ENCODE measurements at regions not wholly inside any gene's neighbourhood (a gene's known extent, or its start where the extent isn't known, plus 50 kb on each side); places are given as distances from the start of the nearest gene placed in this dataset.

DNA sequence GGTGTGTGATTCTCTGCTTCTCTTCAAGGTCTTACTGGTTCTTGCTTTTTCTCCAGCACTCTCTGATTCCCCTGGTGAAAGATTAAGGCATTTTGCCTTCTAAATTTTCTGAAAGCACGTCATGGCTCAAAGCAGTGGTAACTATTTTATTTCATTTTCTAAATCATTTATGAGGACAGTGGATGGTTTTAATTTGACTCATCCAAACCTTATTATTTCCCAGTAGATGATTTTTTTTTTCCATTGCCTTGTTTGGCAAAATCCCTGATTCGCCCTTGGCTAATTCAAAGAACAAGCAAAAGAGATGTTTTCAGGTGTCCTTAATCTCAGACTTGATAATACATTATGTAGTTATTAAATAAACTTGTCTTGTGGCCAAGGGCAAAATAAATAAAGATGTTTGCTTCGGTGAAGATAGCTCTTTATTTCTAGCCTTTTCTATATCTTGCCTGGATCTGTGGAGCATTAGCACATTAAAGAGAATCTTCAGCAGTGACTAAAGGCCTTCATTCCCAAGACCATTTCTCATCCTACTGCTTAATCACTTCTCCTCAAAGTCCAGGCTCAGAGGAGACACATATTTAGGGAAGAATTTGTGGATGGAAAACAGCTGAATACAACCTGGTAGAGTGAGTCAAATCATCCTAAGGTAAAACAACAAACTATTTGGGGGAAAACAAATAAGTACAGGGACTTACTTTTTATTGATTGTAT is 359.8 kb downstream of the DUSP10 start:
- Histone ChIP-seq H3K27ac (ENCODE audit: low read length) (no peak overlapping the region), H3K4me1 (ENCODE audit: control insufficient read depth, insufficient read depth, low read length) (no peaks in the 10 kb centered on the region), H3K27me3 (ENCODE audit: control insufficient read depth, insufficient read depth, low read length) (no peaks in the 10 kb centered on the region), H3K36me3 (ENCODE audit: control insufficient read depth, insufficient read depth, low read length) (no peaks in the 10 kb centered on the region), H3K4me3 (ENCODE audit: low read length) (no peak overlapping the region), H3K9me3 (ENCODE audit: control insufficient read depth, insufficient read depth, low read length) (no peaks in the 10 kb centered on the region)
- no peak for DNase-seq (ENCODE audit: low read depth, low spot score)
- no CpG with 5 or more reads among the region's 3 CpGs for WGBS (ENCODE audit: insufficient coverage, insufficient read length)

DNA sequence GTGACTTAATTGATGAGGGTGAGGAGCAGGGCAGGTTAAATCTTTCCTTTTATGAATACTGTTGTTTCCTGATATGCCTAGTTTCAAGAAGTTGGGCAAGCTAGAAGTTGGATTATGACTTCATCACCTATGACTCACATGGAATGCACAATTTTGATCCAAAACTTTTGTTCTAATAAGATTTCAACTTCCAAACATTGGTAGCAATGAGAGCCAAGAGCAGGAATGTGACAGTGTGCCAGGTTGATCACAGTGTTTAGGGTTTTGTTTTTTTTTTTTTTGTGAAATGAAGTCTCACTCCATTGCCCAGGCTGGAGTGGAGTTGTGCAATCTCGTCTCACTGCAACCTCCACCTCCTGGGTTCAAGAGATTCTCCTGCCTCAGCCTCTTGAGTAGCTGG is 349.4 kb downstream of the DUSP10 start:
- H3K27ac ChIP-seq (ENCODE audit: low read length) = no peak overlapping the region

DNA sequence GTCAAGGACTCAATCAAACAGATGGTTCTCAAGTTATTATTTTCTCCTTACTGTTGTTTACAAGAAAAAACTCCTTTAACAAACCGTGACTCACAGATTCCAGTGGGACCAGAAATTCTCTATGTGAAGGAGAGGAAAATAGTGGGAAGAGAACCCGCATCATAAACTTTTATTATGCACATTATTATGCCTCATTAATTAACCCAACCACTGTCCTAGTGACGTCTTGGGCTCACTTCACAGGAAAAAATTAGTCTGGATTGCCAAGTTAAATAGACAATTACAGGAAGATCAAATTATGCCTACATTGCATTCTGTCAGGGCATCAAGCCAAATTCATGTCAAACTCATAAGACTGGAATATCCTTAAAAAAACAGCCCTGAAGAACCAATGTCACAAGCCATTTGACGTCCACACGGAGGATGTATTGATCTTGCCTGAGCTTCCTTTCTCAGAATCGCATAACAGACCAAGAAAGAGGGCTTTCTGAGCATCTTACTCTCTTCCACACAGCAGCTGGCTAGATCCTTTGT is 347.8 kb downstream of the DUSP10 start:
- no peak for DNase-seq (ENCODE audit: low read depth, low spot score)
- H3K27me3 ChIP-seq (ENCODE audit: control insufficient read depth, insufficient read depth, low read length) = no peaks in the 10 kb centered on the region
- H3K4me3 ChIP-seq (ENCODE audit: low read length) = no peak overlapping the region
- no CpG with 5 or more reads among the region's 6 CpGs for WGBS (ENCODE audit: insufficient coverage, insufficient read length)
- no peaks in the 10 kb centered on the region; the same call in 1 of the 2 replicates for H3K9me3 ChIP-seq (ENCODE audit: control insufficient read depth, insufficient read depth, low read length)
- no peak overlapping the region for H3K27ac ChIP-seq (ENCODE audit: low read length)
- H3K36me3 ChIP-seq (ENCODE audit: control insufficient read depth, insufficient read depth, low read length) = no peaks in the 10 kb centered on the region
- H3K4me1 ChIP-seq (ENCODE audit: control insufficient read depth, insufficient read depth, low read length) = 0 out of 2 replicates have a peak, but pooled peaks cover 2% of the 10 kb centered on the region

More for the DNA sequence above, 349.4 kb downstream of the DUSP10 start:
- DNase-seq (ENCODE audit: low read depth, low spot score) = no peak
- Histone ChIP-seq H3K4me1 (ENCODE audit: control insufficient read depth, insufficient read depth, low read length) (0 out of 2 replicates have a peak, but pooled peaks cover 2% of the 10 kb centered on the region), H3K9me3 (ENCODE audit: control insufficient read depth, insufficient read depth, low read length) (no peaks in the 10 kb centered on the region; the same call in 1 of the 2 replicates), H3K36me3 (ENCODE audit: control insufficient read depth, insufficient read depth, low read length) (no peaks in the 10 kb centered on the region), H3K27me3 (ENCODE audit: control insufficient read depth, insufficient read depth, low read length) (no peaks in the 10 kb centered on the region), H3K4me3 (ENCODE audit: low read length) (no peak overlapping the region)
- no CpG with 5 or more reads among the region's 1 CpG for WGBS (ENCODE audit: insufficient coverage, insufficient read length)

DNA sequence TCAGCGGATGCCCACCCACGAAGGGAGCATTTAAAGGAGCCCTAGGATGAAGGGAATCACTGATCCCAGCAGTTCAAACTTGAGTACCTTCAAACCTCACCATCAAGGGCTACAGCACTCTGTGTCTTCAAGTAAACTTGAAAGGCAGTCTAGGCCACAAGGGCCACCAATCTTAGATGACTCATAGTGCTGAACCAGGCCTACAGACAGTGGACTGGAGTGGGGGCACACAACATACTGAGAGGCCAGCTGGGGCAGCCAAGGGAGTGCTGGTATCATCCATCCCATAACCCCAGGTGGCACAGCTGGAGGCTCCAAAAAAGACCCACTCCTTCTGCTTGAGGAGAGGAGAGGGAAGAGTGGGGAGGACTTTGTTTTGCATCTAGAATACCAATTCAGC is 345.4 kb downstream of the DUSP10 start:
- H3K9me3 ChIP-seq (ENCODE audit: control insufficient read depth, insufficient read depth, low read length) = no peaks in the 10 kb centered on the region
- WGBS (ENCODE audit: insufficient coverage, insufficient read length) = no CpG with 5 or more reads among the region's 2 CpGs
- no peaks in the 10 kb centered on the region for H3K36me3 ChIP-seq (ENCODE audit: control insufficient read depth, insufficient read depth, low read length)
- no peak overlapping the region for H3K4me3 ChIP-seq (ENCODE audit: low read length)
- no peaks in the 10 kb centered on the region for H3K27me3 ChIP-seq (ENCODE audit: control insufficient read depth, insufficient read depth, low read length)
- H3K4me1 ChIP-seq (ENCODE audit: control insufficient read depth, insufficient read depth, low read length) = 0 out of 2 replicates have a peak, but pooled peaks cover 2% of the 10 kb centered on the region
- no peak overlapping the region for H3K27ac ChIP-seq (ENCODE audit: low read length)
- no peak for DNase-seq (ENCODE audit: low read depth, low spot score)

DNA sequence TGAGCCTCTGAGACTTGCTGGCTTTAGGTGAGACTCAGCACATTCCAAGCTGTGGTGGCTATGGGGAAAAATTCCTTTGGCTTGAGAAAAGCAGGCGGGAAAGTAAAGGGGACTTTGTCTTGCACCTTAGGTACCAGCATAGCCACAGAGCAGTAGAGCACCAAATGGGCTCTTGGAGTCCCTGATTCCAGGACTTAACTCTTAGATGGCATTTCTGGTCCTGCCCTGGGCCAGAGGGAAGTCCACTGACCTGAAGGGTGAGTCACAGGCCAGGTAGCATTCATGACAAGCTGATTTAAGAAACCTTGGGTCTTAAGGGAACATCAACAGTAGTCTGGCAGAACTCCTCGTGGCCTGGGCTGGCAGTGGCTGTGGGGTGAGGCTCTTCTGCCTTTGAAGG is 344.7 kb downstream of the DUSP10 start:
- 0 out of 2 replicates have a peak, but pooled peaks cover 2% of the 10 kb centered on the region for H3K4me1 ChIP-seq (ENCODE audit: control insufficient read depth, insufficient read depth, low read length)
- H3K27ac ChIP-seq (ENCODE audit: low read length) = no peak overlapping the region
- no peak overlapping the region for H3K4me3 ChIP-seq (ENCODE audit: low read length)
- no peaks in the 10 kb centered on the region for H3K27me3 ChIP-seq (ENCODE audit: control insufficient read depth, insufficient read depth, low read length)
- H3K9me3 ChIP-seq (ENCODE audit: control insufficient read depth, insufficient read depth, low read length) = no peaks in the 10 kb centered on the region
- H3K36me3 ChIP-seq (ENCODE audit: control insufficient read depth, insufficient read depth, low read length) = no peaks in the 10 kb centered on the region
- no peak for DNase-seq (ENCODE audit: low read depth, low spot score)
- no CpG with 5 or more reads among the region's 2 CpGs for WGBS (ENCODE audit: insufficient coverage, insufficient read length)

DNA sequence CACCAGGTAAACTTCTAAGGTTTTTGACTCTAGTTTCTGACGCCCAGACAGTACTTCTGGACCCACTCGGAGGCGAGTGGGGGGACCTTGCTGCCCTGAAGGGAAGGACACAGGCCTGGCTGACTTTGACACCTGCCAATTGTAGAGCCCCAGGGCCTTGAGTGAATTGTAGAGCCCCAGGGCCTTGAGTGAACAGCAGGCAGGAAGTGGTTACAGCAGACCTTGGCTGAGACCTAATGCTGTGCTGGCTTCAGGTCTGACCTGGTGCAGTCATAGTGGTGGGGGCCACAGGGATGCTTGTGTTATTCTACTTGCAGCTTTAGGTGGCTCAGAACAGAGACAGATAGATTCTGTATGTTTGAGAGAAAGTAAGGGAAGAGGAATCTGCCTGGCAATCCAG is 344.3 kb downstream of the DUSP10 start:
- Histone ChIP-seq H3K27ac (ENCODE audit: low read length) (no peak overlapping the region), H3K27me3 (ENCODE audit: control insufficient read depth, insufficient read depth, low read length) (no peaks in the 10 kb centered on the region), H3K4me3 (ENCODE audit: low read length) (no peak overlapping the region), H3K9me3 (ENCODE audit: control insufficient read depth, insufficient read depth, low read length) (no peaks in the 10 kb centered on the region), H3K36me3 (ENCODE audit: control insufficient read depth, insufficient read depth, low read length) (no peaks in the 10 kb centered on the region), H3K4me1 (ENCODE audit: control insufficient read depth, insufficient read depth, low read length) (0 out of 2 replicates have a peak, but pooled peaks cover 2% of the 10 kb centered on the region)
- DNase-seq (ENCODE audit: low read depth, low spot score) = no peak
- no CpG with 5 or more reads among the region's 3 CpGs for WGBS (ENCODE audit: insufficient coverage, insufficient read length)

DNA sequence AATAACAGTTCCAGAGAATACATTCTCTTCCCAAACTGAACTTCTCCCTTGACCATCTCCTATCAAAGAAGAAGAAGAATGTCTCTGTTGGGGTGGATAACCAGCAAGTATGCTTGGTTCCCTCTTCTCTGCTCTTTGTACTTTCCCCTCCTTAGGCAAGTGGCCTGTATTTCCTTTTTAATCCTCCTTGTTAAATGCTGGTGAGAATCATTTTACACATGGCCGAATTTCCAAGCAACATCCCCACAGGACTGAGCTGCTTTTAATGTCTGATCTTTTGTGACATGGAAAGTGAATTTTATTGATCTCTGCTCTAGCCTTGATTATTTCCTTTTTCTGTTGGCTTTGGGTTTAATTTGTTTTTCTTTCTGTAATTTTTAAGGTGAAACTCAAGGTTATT is 336.7 kb downstream of the DUSP10 start:
- H3K27ac ChIP-seq (ENCODE audit: low read length) = no peak overlapping the region
- DNase-seq (ENCODE audit: low read depth, low spot score) = no peak
- no peaks in the 10 kb centered on the region for H3K27me3 ChIP-seq (ENCODE audit: control insufficient read depth, insufficient read depth, low read length)
- no peak overlapping the region for H3K4me3 ChIP-seq (ENCODE audit: low read length)
- WGBS (ENCODE audit: insufficient coverage, insufficient read length) = no CpG with 5 or more reads among the region's 1 CpG
- no peaks in the 10 kb centered on the region for H3K4me1 ChIP-seq (ENCODE audit: control insufficient read depth, insufficient read depth, low read length)
- no peaks in the 10 kb centered on the region for H3K9me3 ChIP-seq (ENCODE audit: control insufficient read depth, insufficient read depth, low read length)
- no peaks in the 10 kb centered on the region for H3K36me3 ChIP-seq (ENCODE audit: control insufficient read depth, insufficient read depth, low read length)

DNA sequence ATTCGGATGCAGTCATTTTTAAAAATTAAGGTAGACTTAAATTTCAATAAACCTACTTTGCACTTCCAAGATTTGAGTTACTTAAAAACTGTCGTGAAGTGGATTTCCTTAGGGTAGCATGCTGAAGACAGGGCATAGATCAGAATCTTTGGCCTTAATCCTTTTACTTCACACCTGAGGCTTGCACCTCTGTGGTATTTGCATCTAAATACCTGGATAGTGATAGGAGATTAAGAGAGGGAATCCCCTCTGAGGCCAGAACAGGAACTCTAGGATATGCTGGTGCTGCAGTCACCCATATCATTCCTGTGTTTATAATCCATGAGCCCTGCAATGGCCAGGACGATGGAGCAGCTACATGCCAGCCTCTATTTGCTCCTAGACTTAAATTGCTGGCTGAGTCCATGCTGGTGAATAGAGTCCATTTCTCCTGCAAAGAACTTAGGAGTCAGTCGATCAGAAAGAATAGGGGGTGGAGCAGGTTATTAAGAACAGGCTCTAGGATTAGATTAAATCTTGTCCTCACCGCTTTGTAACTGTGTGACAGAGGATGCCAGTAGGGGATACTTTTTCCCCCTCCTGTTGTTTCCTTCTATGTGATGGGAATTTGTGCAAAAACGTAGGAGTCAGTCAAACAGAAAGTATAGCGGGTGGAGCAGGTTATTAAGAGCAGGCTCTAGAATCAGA is 333.6 kb downstream of the DUSP10 start:
- Histone ChIP-seq H3K9me3 (ENCODE audit: control insufficient read depth, insufficient read depth, low read length) (no peaks in the 10 kb centered on the region), H3K36me3 (ENCODE audit: control insufficient read depth, insufficient read depth, low read length) (no peaks in the 10 kb centered on the region), H3K4me1 (ENCODE audit: control insufficient read depth, insufficient read depth, low read length) (no peaks in the 10 kb centered on the region), H3K27me3 (ENCODE audit: control insufficient read depth, insufficient read depth, low read length) (no peaks in the 10 kb centered on the region), H3K4me3 (ENCODE audit: low read length) (no peak overlapping the region), H3K27ac (ENCODE audit: low read length) (no peak overlapping the region)
- whole genome bisulfite sequencing (ENCODE audit: insufficient coverage, insufficient read length) = no CpG with 5 or more reads among the region's 7 CpGs
- DNase-seq (ENCODE audit: low read depth, low spot score) = no peak

DNA sequence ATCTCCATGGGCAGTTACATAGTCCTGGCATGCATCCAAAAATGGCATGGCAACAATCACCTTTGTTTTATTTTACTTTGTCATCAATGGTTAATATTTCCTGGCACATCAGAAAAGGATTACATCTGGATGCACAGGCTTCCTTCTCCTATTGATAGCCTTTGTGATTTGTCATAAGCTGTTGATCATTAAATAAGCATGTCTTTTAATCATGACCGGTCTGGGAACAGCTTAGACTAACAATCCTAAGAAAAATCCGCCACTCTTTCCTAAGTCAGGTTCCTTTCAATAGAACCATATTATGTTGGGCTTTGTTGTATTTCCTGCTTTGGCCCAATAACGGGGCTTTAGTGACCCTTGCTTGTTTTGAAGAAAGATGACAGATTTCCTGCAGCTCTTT is 330.6 kb downstream of the DUSP10 start:
- H3K4me3 ChIP-seq (ENCODE audit: low read length) = no peak overlapping the region
- H3K27ac ChIP-seq (ENCODE audit: low read length) = no peak overlapping the region
- DNase-seq (ENCODE audit: low read depth, low spot score) = no peak
- no peaks in the 10 kb centered on the region for H3K27me3 ChIP-seq (ENCODE audit: control insufficient read depth, insufficient read depth, low read length)
- H3K36me3 ChIP-seq (ENCODE audit: control insufficient read depth, insufficient read depth, low read length) = no peaks in the 10 kb centered on the region
- H3K4me1 ChIP-seq (ENCODE audit: control insufficient read depth, insufficient read depth, low read length) = peaks cover 2% of the 10 kb centered on the region; the same call in 1 of the 2 replicates
- H3K9me3 ChIP-seq (ENCODE audit: control insufficient read depth, insufficient read depth, low read length) = no peaks in the 10 kb centered on the region
- no CpG with 5 or more reads among the region's 3 CpGs for WGBS (ENCODE audit: insufficient coverage, insufficient read length)

DNA sequence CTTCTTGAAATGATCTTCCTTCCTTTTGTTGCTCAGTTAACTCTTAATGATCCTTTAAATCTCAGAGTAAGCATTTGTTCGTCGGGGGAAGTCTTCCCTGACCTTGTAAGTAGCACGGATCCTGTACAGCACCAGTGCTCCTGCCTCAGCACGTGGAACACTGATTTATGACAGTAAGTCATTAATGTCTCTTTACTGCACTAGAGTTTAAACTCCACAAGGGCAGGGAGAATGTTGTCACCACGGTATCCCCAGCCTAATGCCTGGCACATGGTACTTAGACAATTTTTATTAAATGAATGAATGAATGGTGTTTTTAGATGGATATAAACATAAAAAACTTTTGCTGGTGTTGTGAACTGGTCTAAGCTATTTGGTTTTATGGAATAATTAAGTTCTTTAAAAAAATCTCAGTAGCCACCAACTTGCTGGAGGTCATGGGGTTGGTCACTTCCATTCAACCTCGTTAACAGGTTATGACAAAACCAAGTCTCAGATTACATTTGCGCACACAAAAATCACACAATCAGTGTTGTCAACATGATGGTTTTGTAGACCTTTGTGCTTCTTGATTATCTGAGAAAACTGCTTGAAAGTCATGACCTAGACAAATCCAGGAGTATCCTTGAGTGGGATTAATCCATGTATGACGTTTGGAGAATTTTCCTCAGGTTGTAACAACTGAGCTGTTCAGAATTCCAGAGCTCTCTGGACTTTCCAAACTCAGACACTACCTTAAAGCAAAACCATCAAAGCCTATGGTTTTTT is 326.9 kb downstream of the DUSP10 start:
- Histone ChIP-seq H3K27me3 (ENCODE audit: control insufficient read depth, insufficient read depth, low read length) (no peaks in the 10 kb centered on the region), H3K4me1 (ENCODE audit: control insufficient read depth, insufficient read depth, low read length) (peaks cover 2% of the 10 kb centered on the region; the same call in 1 of the 2 replicates), H3K4me3 (ENCODE audit: low read length) (no peak overlapping the region), H3K36me3 (ENCODE audit: control insufficient read depth, insufficient read depth, low read length) (no peaks in the 10 kb centered on the region), H3K27ac (ENCODE audit: low read length) (no peak overlapping the region), H3K9me3 (ENCODE audit: control insufficient read depth, insufficient read depth, low read length) (no peaks in the 10 kb centered on the region)
- DNase-seq (ENCODE audit: low read depth, low spot score) = no peak
- WGBS (ENCODE audit: insufficient coverage, insufficient read length) = no CpG with 5 or more reads among the region's 8 CpGs

Data from iPS DF 6.9 (cell line).